Fibroblast of lung (primary cell): ENCODE measurements at regions not wholly inside any gene's neighbourhood (a gene's known extent, or its start where the extent isn't known, plus 50 kb on each side); places are given as distances from the start of the nearest gene placed in this dataset.
"Not testable (repeated sequence)": the region's sequence is repeated elsewhere in the genome, so short reads cannot be mapped to it uniquely, and the experiment has no call there.

Experiments
- DNase-seq, 2 donors: peaks; one replicate each; pipeline versions ENCODE4 v3.0.0 to v3.0.0-alpha.2; 2010; ENCODE audit warnings: low read depth in 2 of 2
- H2AFZ ChIP-seq: 2 replicates; pipeline ENCODE4 v1.5.1; 2012; ENCODE audit warnings: low read length, control low read depth, inconsistent platforms
- H3K27ac ChIP-seq: 2 replicates; pipeline ENCODE4 v1.5.1; 2011; ENCODE audit warnings: low read length, control low read depth; ENCODE audit not compliant: insufficient read depth
- H3K27me3 ChIP-seq: 2 replicates; pipeline ENCODE4 v1.5.1; 2011; ENCODE audit warnings: mild to moderate bottlenecking, low read length; ENCODE audit not compliant: control insufficient read depth, insufficient read depth
- H3K36me3 ChIP-seq: 2 replicates; pipeline ENCODE4 v1.5.1; 2011; ENCODE audit warnings: low read length; ENCODE audit not compliant: control insufficient read depth, insufficient read depth
- H3K4me1 ChIP-seq: 2 replicates; pipeline ENCODE4 v1.5.1; 2011; ENCODE audit warnings: low read length; ENCODE audit not compliant: control insufficient read depth, insufficient read depth; ENCODE audit errors: extremely low read depth
- H3K4me2 ChIP-seq: 2 replicates; pipeline ENCODE4 v1.5.1; 2011; ENCODE audit warnings: low read length, control low read depth; ENCODE audit not compliant: insufficient read depth; ENCODE audit errors: extremely low read depth
- H3K4me3 ChIP-seq, 4 experiments: fragments of 200-600 bp in 1 of 4; sonication (generic) in 1 of 4; replicated peaks in 1 of 4; 2 replicates each; pipeline ENCODE4 v1.5.1; 2011 to 2016; ENCODE audit warnings: low read length in 4 of 4, low read depth in 3 of 4, mild to moderate bottlenecking in 3 of 4, control low read depth in 2 of 4, inconsistent platforms in 1 of 4, mixed read lengths in 1 of 4; ENCODE audit not compliant: insufficient read depth in 1 of 4; ENCODE audit errors: control extremely low read depth in 1 of 4
- H3K79me2 ChIP-seq: 2 replicates; pipeline ENCODE4 v1.5.1; 2012; ENCODE audit warnings: mild to moderate bottlenecking, low read length, inconsistent platforms; ENCODE audit not compliant: control insufficient read depth, insufficient read depth
- H3K9ac ChIP-seq: 2 replicates; pipeline ENCODE4 v1.5.1; 2011; ENCODE audit warnings: mild to moderate bottlenecking, low read length, control low read depth; ENCODE audit not compliant: insufficient read depth
- H3K9me3 ChIP-seq: 2 replicates; pipeline ENCODE4 v1.5.1; 2012; ENCODE audit warnings: low read depth, low read length; ENCODE audit not compliant: control insufficient read depth, insufficient read depth
- H4K20me1 ChIP-seq: 2 replicates; pipeline ENCODE4 v1.5.1; 2011; ENCODE audit warnings: low read length; ENCODE audit not compliant: control insufficient read depth, insufficient read depth; ENCODE audit errors: extremely low read depth
- EZH2 ChIP-seq: IDR thresholded peaks from 2 replicates; pipeline ENCODE4 v1.5.1; 2012; ENCODE audit warnings: low read length, control low read depth, mild to moderate bottlenecking; ENCODE audit errors: missing control alignments
- TF ChIP-seq, protein P1 (sequence below), 2 donors: IDR thresholded peaks in 1 of 2; conservative IDR thresholded peaks in 1 of 2; 1 replicate in 1 of 2; 2 replicates in 1 of 2; pipeline ENCODE4 v1.5.1; 2011 to 2012; ENCODE audit warnings: low read length in 2 of 2, control low read depth in 1 of 2, inconsistent platforms in 1 of 2, low read depth in 1 of 2, mild to moderate bottlenecking in 1 of 2

DNA sequence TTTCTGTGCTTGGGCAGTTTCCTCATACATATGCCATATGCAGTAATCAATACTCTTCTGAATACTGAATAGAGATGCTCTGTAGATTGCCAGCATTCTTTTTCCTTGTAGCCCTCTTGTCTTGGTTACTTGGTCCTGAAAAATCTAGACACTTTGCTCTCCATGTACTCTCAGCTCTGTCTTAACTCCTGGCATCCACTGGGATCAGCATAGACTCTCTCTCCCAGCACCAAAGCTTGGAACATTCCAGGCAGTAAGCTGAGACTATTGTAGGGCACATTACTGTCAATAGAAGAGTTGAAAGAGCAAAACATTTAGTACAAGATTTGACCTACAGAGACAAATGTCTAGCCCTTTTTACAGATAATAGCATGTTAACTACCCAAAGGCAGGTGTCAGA lies 1100.3 kb downstream of the TBL1XR1 start:
- no peak for DNase-seq
- Histone ChIP-seq H2AFZ (no peak overlapping the region), H4K20me1 (no peaks in the 10 kb centered on the region), H3K9ac (no peak overlapping the region), H3K9me3 (no peaks in the 10 kb centered on the region), H3K79me2 (no peaks in the 10 kb centered on the region), H3K36me3 (no peaks in the 10 kb centered on the region), H3K27ac (no peak overlapping the region), H3K4me3 (no peak overlapping the region), H3K4me1 (no peaks in the 10 kb centered on the region), H3K4me2 (no peak overlapping the region), H3K27me3 (no peaks in the 10 kb centered on the region)
- TF ChIP-seq EZH2 = no peak

DNA sequence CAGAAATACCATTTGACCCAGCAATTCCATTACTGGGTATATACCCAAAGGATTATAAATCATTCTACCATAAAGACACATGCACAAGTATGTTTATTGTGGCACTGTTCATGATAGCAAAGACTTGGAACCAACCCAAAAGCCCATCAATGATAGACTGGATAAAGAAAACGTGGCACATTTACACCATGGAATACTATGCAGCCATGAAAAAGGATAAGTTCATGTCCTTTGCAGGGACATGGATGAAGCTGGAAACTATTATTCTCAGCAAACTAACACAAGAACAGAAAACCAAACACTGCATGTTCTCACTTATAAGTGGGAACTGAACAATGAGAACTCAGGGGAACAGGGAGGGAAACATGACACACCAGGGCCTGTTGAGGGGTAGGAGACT lies 1103.4 kb downstream of the TBL1XR1 start:
- not testable (repeated sequence) for H3K9me3 ChIP-seq, H3K4me2 ChIP-seq, H3K27ac ChIP-seq, H3K79me2 ChIP-seq, H3K4me1 ChIP-seq, DNase-seq, H4K20me1 ChIP-seq, H3K36me3 ChIP-seq, H2AFZ ChIP-seq, H3K27me3 ChIP-seq, H3K4me3 ChIP-seq, H3K9ac ChIP-seq

DNA sequence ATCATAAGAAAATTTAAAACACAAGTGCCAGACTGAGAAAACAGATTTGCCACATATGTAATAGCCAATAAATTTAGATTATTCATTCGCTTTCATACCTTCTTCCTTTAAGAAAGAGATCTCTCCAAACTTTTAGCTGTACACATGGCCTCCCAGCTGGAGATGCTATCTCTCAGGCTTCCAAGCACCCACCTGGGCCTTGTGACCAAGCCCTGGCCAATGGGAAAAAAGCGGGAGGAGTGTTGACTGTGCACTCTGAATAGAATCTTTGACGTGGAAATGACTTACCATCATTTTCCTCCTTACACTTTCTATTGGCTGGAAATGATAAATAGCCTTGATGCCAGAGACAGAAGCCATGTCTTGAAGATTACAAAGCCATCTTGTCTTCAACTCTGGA lies 1106.6 kb downstream of the TBL1XR1 start:
- no peak overlapping the region for H2AFZ ChIP-seq

DNA sequence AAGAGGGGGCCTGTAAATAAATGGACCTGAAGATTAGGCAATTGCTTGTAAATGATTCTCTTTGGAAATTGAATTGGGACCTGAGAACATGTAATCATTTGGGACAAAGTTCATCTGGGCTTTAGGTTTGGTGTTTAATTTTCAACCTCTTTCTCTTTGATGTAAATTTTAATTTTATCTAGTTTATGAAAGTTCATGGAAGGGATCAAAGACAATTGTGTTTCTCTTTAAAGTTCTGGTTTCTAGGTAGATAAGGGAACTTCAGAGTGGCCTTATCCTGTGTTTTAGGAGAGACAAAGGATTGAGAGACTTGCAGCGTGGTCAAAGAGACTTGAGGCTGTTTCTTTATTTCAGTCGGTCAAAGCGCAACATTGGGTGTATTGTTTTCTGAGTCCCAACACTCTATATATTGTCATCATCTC lies 1108.3 kb downstream of the TBL1XR1 start:
- Histone ChIP-seq H3K4me2 (no peak overlapping the region), H3K36me3 (no peaks in the 10 kb centered on the region), H4K20me1 (no peaks in the 10 kb centered on the region), H3K27me3 (no peaks in the 10 kb centered on the region), H3K4me1 (no peaks in the 10 kb centered on the region), H3K9ac (no peak overlapping the region), H3K27ac (no peak overlapping the region), H3K79me2 (no peaks in the 10 kb centered on the region), H2AFZ (no peak overlapping the region), H3K4me3 (no peak overlapping the region), H3K9me3 (no peaks in the 10 kb centered on the region)
- TF ChIP-seq EZH2 = no peak
- TF ChIP-seq, protein P1, sequence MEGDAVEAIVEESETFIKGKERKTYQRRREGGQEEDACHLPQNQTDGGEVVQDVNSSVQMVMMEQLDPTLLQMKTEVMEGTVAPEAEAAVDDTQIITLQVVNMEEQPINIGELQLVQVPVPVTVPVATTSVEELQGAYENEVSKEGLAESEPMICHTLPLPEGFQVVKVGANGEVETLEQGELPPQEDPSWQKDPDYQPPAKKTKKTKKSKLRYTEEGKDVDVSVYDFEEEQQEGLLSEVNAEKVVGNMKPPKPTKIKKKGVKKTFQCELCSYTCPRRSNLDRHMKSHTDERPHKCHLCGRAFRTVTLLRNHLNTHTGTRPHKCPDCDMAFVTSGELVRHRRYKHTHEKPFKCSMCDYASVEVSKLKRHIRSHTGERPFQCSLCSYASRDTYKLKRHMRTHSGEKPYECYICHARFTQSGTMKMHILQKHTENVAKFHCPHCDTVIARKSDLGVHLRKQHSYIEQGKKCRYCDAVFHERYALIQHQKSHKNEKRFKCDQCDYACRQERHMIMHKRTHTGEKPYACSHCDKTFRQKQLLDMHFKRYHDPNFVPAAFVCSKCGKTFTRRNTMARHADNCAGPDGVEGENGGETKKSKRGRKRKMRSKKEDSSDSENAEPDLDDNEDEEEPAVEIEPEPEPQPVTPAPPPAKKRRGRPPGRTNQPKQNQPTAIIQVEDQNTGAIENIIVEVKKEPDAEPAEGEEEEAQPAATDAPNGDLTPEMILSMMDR (conservative IDR thresholded peaks at IDR 0.05 in 1 of 2, IDR thresholded peaks at IDR 0.05 in 1 of 2; ENCODE audit: low read depth in 1 of 2, low read length in 2 of 2) = no peak
- no peak for DNase-seq

More for the DNA sequence above, 1106.6 kb downstream of the TBL1XR1 start:
- DNase-seq = no peak
- no peak for TF ChIP-seq EZH2
- TF ChIP-seq, protein P1 (conservative IDR thresholded peaks at IDR 0.05 in 1 of 2, IDR thresholded peaks at IDR 0.05 in 1 of 2; ENCODE audit: low read depth in 1 of 2, low read length in 2 of 2) = no peak
- Histone ChIP-seq H3K27me3 (no peaks in the 10 kb centered on the region), H3K79me2 (no peaks in the 10 kb centered on the region), H3K4me2 (no peak overlapping the region), H3K36me3 (no peaks in the 10 kb centered on the region), H3K4me1 (no peaks in the 10 kb centered on the region), H4K20me1 (no peaks in the 10 kb centered on the region), H3K9me3 (no peaks in the 10 kb centered on the region), H3K9ac (no peak overlapping the region), H3K27ac (no peak overlapping the region), H3K4me3 (no peak overlapping the region)
